Smooth muscle cell (in vitro differentiated cells): ENCODE measurements at regions not wholly inside any gene's neighbourhood (a gene's known extent, or its start where the extent isn't known, plus 50 kb on each side); places are given as distances from the start of the nearest gene placed in this dataset.

ENCODE experiments used
- DNase-seq: peaks from one replicate; lab custom pipeline; 2025; ENCODE audit not compliant: unreplicated experiment; lab: John Stamatoyannopoulos, UW
- H2AFZ ChIP-seq: fragments of 200-600 bp; sonication (generic); 2 replicates; pipeline ENCODE4 v1.6.0; 2016; ENCODE audit warnings: antibody characterized with exemption, low read depth, mild to moderate bottlenecking
- H3F3A ChIP-seq: fragments of 200-600 bp; sonication (generic); 2 replicates; pipeline ENCODE4 v1.6.0; 2017; ENCODE audit warnings: antibody characterized with exemption, low read depth
- H3K27ac ChIP-seq: fragments of 200-600 bp; sonication (generic); 2 replicates; pipeline ENCODE4 v1.5.1; 2016; ENCODE audit warnings: low read depth, mild to moderate bottlenecking
- H3K27me3 ChIP-seq: fragments of 200-600 bp; sonication (generic); 2 replicates; pipeline ENCODE4 v1.6.1; 2016; ENCODE audit warnings: low read depth, mild to moderate bottlenecking
- H3K36me3 ChIP-seq: fragments of 200-600 bp; sonication (generic); 2 replicates; pipeline ENCODE4 v1.5.1; 2016; ENCODE audit warnings: low read depth
- H3K4me1 ChIP-seq: fragments of 200-600 bp; sonication (generic); 2 replicates; pipeline ENCODE4 v1.5.1; 2016; ENCODE audit warnings: low read depth
- H3K4me2 ChIP-seq: fragments of 200-600 bp; sonication (generic); 2 replicates; pipeline ENCODE4 v1.6.0; 2016; ENCODE audit warnings: mild to moderate bottlenecking
- H3K4me3 ChIP-seq: fragments of 200-600 bp; sonication (generic); 2 replicates; pipeline ENCODE4 v1.5.1; 2016; ENCODE audit warnings: mild to moderate bottlenecking
- H3K79me2 ChIP-seq: fragments of 200-600 bp; sonication (generic); 2 replicates; pipeline ENCODE4 v1.6.0; 2016; ENCODE audit warnings: low read depth, mild to moderate bottlenecking
- H3K9ac ChIP-seq: fragments of 200-600 bp; sonication (generic); 2 replicates; pipeline ENCODE4 v1.6.0; 2016; ENCODE audit warnings: low read depth
- H3K9me3 ChIP-seq: fragments of 200-600 bp; sonication (generic); replicated peaks from 2 replicates; pipeline ENCODE4 v1.5.1; 2016; ENCODE audit warnings: low read depth
- H4K20me1 ChIP-seq: fragments of 200-600 bp; sonication (generic); 2 replicates; pipeline ENCODE4 v1.6.0; 2016; ENCODE audit warnings: low read depth
- CTCF ChIP-seq: fragments of 200-600 bp; sonication (generic); IDR thresholded peaks from 2 replicates; pipeline ENCODE4 v1.5.1; 2017; ENCODE audit warnings: borderline replicate concordance, mild to moderate bottlenecking, antibody characterized with exemption; ENCODE audit not compliant: insufficient read depth, poor library complexity, severe bottlenecking
- WGBS: methylation state at CpG from one replicate; pipeline ENCODE4 v1.1.7; 2016; ENCODE audit warnings: low lambda C conversion rate; 5-methylcytosine and 5-hydroxymethylcytosine counted together

- Histone ChIP-seq H2AFZ (no peak overlapping the region), H3K9me3 (no peaks in the 10 kb centered on the region), H3K27me3 (no peaks in the 10 kb centered on the region), H3K79me2 (no peaks in the 10 kb centered on the region), H3K4me2 (no peak overlapping the region), H3K36me3 (no peaks in the 10 kb centered on the region), H3F3A (no peaks in the 10 kb centered on the region), H3K4me1 (no peaks in the 10 kb centered on the region), H3K27ac (no peak overlapping the region), H3K4me3 (no peak overlapping the region), H4K20me1 (no peaks in the 10 kb centered on the region), H3K9ac (no peak overlapping the region)
- no peak for DNase-seq
- 92% methylated on average over 3 of the region's 3 CpGs for WGBS
- TF ChIP-seq CTCF, result no peak
These were observed 383.5 kb upstream of the IL12A start for GRCh38 chr3:159605101-159605500.

- Histone ChIP-seq H3K27me3 (no peaks in the 10 kb centered on the region), H3K4me3 (no peak overlapping the region), H3K4me2 (no peak overlapping the region), H3K9me3 (no peaks in the 10 kb centered on the region), H3K27ac (no peak overlapping the region), H3K79me2 (no peaks in the 10 kb centered on the region), H2AFZ (no peak overlapping the region), H4K20me1 (no peaks in the 10 kb centered on the region), H3K9ac (no peak overlapping the region), H3F3A (no peaks in the 10 kb centered on the region), H3K36me3 (no peaks in the 10 kb centered on the region), H3K4me1 (no peaks in the 10 kb centered on the region)
- 90% methylated on average over 5 of the region's 5 CpGs for WGBS
- TF ChIP-seq CTCF, result no peak
- DNase-seq, result no peak
These were observed 382.9 kb upstream of the IL12A start for GRCh38 chr3:159605776-159606175.

GRCh38 chr3:159607856-159608255 lies 380.8 kb upstream of the IL12A start:
- Histone ChIP-seq H3K4me1 (no peaks in the 10 kb centered on the region), H2AFZ (no peak overlapping the region), H3K27me3 (no peaks in the 10 kb centered on the region), H3K79me2 (no peaks in the 10 kb centered on the region), H3K9me3 (no peaks in the 10 kb centered on the region), H3F3A (no peaks in the 10 kb centered on the region), H3K4me2 (no peak overlapping the region), H3K4me3 (no peak overlapping the region), H4K20me1 (no peaks in the 10 kb centered on the region), H3K36me3 (no peaks in the 10 kb centered on the region), H3K9ac (no peak overlapping the region), H3K27ac (peak overlapping the region; percentile 0)
- no peak for DNase-seq
- no peak for TF ChIP-seq CTCF
- 56% methylated on average over 3 of the region's 3 CpGs for WGBS

- no peaks in the 10 kb centered on the region for H3F3A ChIP-seq
- H3K27me3 ChIP-seq, result no peaks in the 10 kb centered on the region
- 62% methylated on average over 3 of the region's 3 CpGs for WGBS
- H3K27ac ChIP-seq, result peak overlapping the region; percentile 0
- H3K36me3 ChIP-seq, result no peaks in the 10 kb centered on the region
- H3K9me3 ChIP-seq, result no peaks in the 10 kb centered on the region
- no peak for DNase-seq
- no peaks in the 10 kb centered on the region for H3K4me1 ChIP-seq
- no peak overlapping the region for H3K9ac ChIP-seq
- no peak overlapping the region for H3K4me3 ChIP-seq
- H3K4me2 ChIP-seq, result no peak overlapping the region
- no peak for TF ChIP-seq CTCF
- H4K20me1 ChIP-seq, result no peaks in the 10 kb centered on the region
- H3K79me2 ChIP-seq, result no peaks in the 10 kb centered on the region
- H2AFZ ChIP-seq, result no peak overlapping the region
These were observed 380.3 kb upstream of the IL12A start for GRCh38 chr3:159608311-159608710.
